GM23338 (cell line): ENCODE measurements at regions not wholly inside any gene's neighbourhood (a gene's known extent, or its start where the extent isn't known, plus 50 kb on each side); places are given as distances from the start of the nearest gene placed in this dataset.

ENCODE experiments used
- ATAC-seq: fragments of 200-7000 bp; cut with Tn5 transposase; 3 replicates; pipeline ENCODE4 v1.9.1; 2020
- DNase-seq: peaks from one replicate; pipeline ENCODE4 v3.0.0-alpha.2; 2015; ENCODE audit warnings: low spot score
- H2AFZ ChIP-seq: fragments of 200-600 bp; sonication (generic); 2 replicates; pipeline ENCODE4 v1.8.0; 2016; ENCODE audit warnings: antibody characterized with exemption, mild to moderate bottlenecking, moderate library complexity
- H3F3A ChIP-seq: fragments of 200-600 bp; sonication (generic); replicated peaks from 2 replicates; pipeline ENCODE4 v1.8.0; 2017; ENCODE audit warnings: antibody characterized with exemption, mixed run types, low read depth
- H3K27ac ChIP-seq: fragments of 200-600 bp; sonication (generic); 2 replicates; pipeline ENCODE4 v1.6.1; 2016; ENCODE audit warnings: low read depth
- H3K27me3 ChIP-seq: fragments of 200-600 bp; sonication (generic); 2 replicates; pipeline ENCODE4 v1.8.0; 2016; ENCODE audit warnings: mild to moderate bottlenecking, mixed run types, moderate library complexity; ENCODE audit not compliant: insufficient read depth
- H3K36me3 ChIP-seq: fragments of 200-600 bp; sonication (generic); 2 replicates; pipeline ENCODE4 v1.8.0; 2016; ENCODE audit warnings: mild to moderate bottlenecking; ENCODE audit not compliant: insufficient read depth
- H3K4me1 ChIP-seq: fragments of 200-600 bp; sonication (generic); 2 replicates; pipeline ENCODE4 v1.8.0; 2016; ENCODE audit warnings: mild to moderate bottlenecking, moderate library complexity; ENCODE audit not compliant: insufficient read depth
- H3K4me2 ChIP-seq: fragments of 200-600 bp; sonication (generic); 2 replicates; pipeline ENCODE4 v1.7.1; 2017; ENCODE audit warnings: mixed run types
- H3K4me3 ChIP-seq: fragments of 200-600 bp; sonication (generic); 2 replicates; pipeline ENCODE4 v1.6.1; 2016; ENCODE audit warnings: mixed run types
- H3K79me2 ChIP-seq: fragments of 200-600 bp; sonication (generic); replicated peaks from 2 replicates; pipeline ENCODE4 v1.8.0; 2017; ENCODE audit warnings: mild to moderate bottlenecking; ENCODE audit not compliant: insufficient read depth
- H3K9me2 ChIP-seq: fragments of 200-600 bp; sonication (generic); 2 replicates; pipeline ENCODE4 v1.8.0; 2017; ENCODE audit not compliant: insufficient read depth
- H4K20me1 ChIP-seq: fragments of 200-600 bp; sonication (generic); replicated peaks from 2 replicates; pipeline ENCODE4 v1.8.0; 2017; ENCODE audit warnings: mild to moderate bottlenecking; ENCODE audit not compliant: insufficient read depth
- H3K27ac Mint-ChIP-seq: 2 replicates; pipeline ENCODE4 v1.8.0; 2020; ENCODE audit warnings: inconsistent platforms, mild to moderate bottlenecking, moderate library complexity, mixed read lengths
- H3K27me3 Mint-ChIP-seq: 3 replicates; pipeline ENCODE4 v1.8.0; 2022; ENCODE audit warnings: low read depth, mild to moderate bottlenecking, moderate library complexity, mixed read lengths, inconsistent platforms; ENCODE audit not compliant: insufficient read depth, poor library complexity
- H3K36me3 Mint-ChIP-seq: 3 replicates; pipeline ENCODE4 v1.8.0; 2021; ENCODE audit warnings: low read depth, mild to moderate bottlenecking, inconsistent platforms, moderate library complexity, mixed read lengths
- H3K4me1 Mint-ChIP-seq: 3 replicates; pipeline ENCODE4 v1.8.0; 2020; ENCODE audit warnings: mild to moderate bottlenecking, inconsistent platforms, mixed read lengths
- H3K4me3 Mint-ChIP-seq: 3 replicates; pipeline ENCODE4 v1.8.0; 2021; ENCODE audit warnings: moderate library complexity, mild to moderate bottlenecking, inconsistent platforms, mixed read lengths
- H3K9me3 Mint-ChIP-seq: 3 replicates; pipeline ENCODE4 v1.8.0; 2020; ENCODE audit warnings: moderate library complexity, mild to moderate bottlenecking, inconsistent platforms, mixed read lengths
- CREB1 ChIP-seq: fragments of 250-450 bp; sonication (Bioruptor Pico); IDR thresholded peaks from 2 replicates; pipeline ENCODE4 v1.5.0; 2020; ENCODE audit warnings: low read depth, mild to moderate bottlenecking, moderate library complexity
- CTCF ChIP-seq, 2 experiments: fragments of 200-600 bp in 1 of 2; sonication (generic) in 1 of 2; conservative IDR thresholded peaks; 2 replicates each; pipeline versions ENCODE4 v1.5.1 to v1.6.1; 2016 to 2017; ENCODE audit warnings: antibody characterized with exemption in 2 of 2, low read depth in 2 of 2, mild to moderate bottlenecking in 2 of 2, moderate library complexity in 1 of 2
- EZH2 ChIP-seq: fragments of 200-600 bp; sonication (generic); IDR thresholded peaks from one replicate; pipeline ENCODE4 v1.8.0; 2017; ENCODE audit warnings: antibody characterized with exemption, mild to moderate bottlenecking, low read depth; ENCODE audit not compliant: unreplicated experiment
- JUNB ChIP-seq: IDR thresholded peaks from one replicate; pipeline ENCODE4 v1.6.1; 2016; ENCODE audit warnings: antibody characterized with exemption; ENCODE audit not compliant: unreplicated experiment
- NANOG ChIP-seq: IDR thresholded peaks from 2 replicates; pipeline ENCODE4 v1.6.1; 2016; ENCODE audit warnings: antibody characterized with exemption, borderline replicate concordance
- POLR2AphosphoS5 ChIP-seq: IDR thresholded peaks from 2 replicates; pipeline ENCODE4 v1.6.1; 2016; ENCODE audit warnings: antibody characterized with exemption, low read depth
- REST ChIP-seq: IDR thresholded peaks from one replicate; pipeline ENCODE4 v1.6.1; 2018; ENCODE audit warnings: antibody characterized with exemption; ENCODE audit not compliant: unreplicated experiment
- STAT1 ChIP-seq: IDR thresholded peaks from one replicate; pipeline ENCODE4 v1.6.1; 2016; ENCODE audit warnings: antibody characterized with exemption; ENCODE audit not compliant: unreplicated experiment
- ZNF331 ChIP-seq: fragments of 250-450 bp; sonication (Bioruptor Pico); IDR thresholded peaks from 2 replicates; pipeline ENCODE4 v1.5.0; 2020; ENCODE audit warnings: low read depth, mild to moderate bottlenecking, moderate library complexity
- ZNF462 ChIP-seq: fragments of 250-450 bp; sonication (Bioruptor Pico); IDR thresholded peaks from 2 replicates; pipeline ENCODE4 v1.5.0; 2020; ENCODE audit warnings: mild to moderate bottlenecking, moderate library complexity

- H3K4me2 ChIP-seq: no peak overlapping the region
- Mint-ChIP-seq H3K27ac (no peak overlapping the region), H3K4me1 (no peaks in the 10 kb centered on the region), H3K9me3 (peaks cover 39% of the 10 kb centered on the region), H3K36me3 (peaks cover 10% of the 10 kb centered on the region; the same call in 2 of the 3 replicates), H3K4me3 (no peak overlapping the region), H3K27me3 (no peaks in the 10 kb centered on the region)
- H3K27me3 ChIP-seq: no peaks in the 10 kb centered on the region
- no peaks in the 10 kb centered on the region for H3K79me2 ChIP-seq
- H3F3A ChIP-seq: no peaks in the 10 kb centered on the region
- DNase-seq (no peak), ATAC-seq (no peak)
- no peaks in the 10 kb centered on the region for H4K20me1 ChIP-seq
- no peaks in the 10 kb centered on the region for H3K4me1 ChIP-seq
- TF ChIP-seq JUNB (no peak), STAT1 (no peak), EZH2 (no peak), ZNF331 (CRISPR knock-in tag) (no peak), CREB1 (no peak)
- no peak overlapping the region for H3K4me3 ChIP-seq
- no peak overlapping the region for H3K27ac ChIP-seq
- no peak overlapping the region for H2AFZ ChIP-seq
- H3K9me2 ChIP-seq: 0 out of 2 replicates have a peak, but pooled peaks cover under 1% of the 10 kb centered on the region
- H3K36me3 ChIP-seq: no peaks in the 10 kb centered on the region; the same call in 1 of the 2 replicates
Observed at GRCh38 chr18:22663378-22663777, 245.7 kb upstream of the CTAGE1 start.

DNA sequence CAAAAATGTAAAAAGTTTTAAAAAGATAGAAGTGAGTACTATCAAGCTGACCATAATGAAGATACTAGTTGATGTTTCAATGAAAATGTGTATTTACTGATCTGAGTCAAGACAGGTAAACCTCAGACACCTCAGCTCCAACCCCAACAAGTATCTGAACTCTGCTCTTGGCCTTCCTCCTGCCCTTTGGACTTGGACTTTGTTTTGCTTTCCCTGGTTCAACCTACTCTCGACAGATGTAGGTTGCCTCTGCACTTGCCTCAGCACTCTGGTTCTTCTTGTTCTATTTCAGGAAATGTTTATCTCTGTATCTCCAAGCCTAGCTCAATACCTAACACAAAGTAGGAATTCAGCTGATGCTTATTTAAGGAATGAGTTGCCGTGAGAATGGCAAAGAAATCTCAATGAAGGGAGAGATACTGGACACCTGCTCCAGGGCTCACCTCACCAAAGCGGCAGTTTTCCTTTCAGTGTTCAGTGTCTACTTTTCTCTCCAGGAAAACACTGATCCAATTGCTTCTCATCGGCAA lies 248.8 kb upstream of the CTAGE1 start:
- Histone ChIP-seq H3K27ac (no peak overlapping the region), H3K4me1 (no peaks in the 10 kb centered on the region), H3K27me3 (no peaks in the 10 kb centered on the region), H4K20me1 (no peaks in the 10 kb centered on the region), H3K36me3 (no peaks in the 10 kb centered on the region), H3K79me2 (no peaks in the 10 kb centered on the region), H3F3A (no peaks in the 10 kb centered on the region), H3K9me2 (no peaks in the 10 kb centered on the region), H3K4me2 (no peak overlapping the region), H3K4me3 (no peak overlapping the region), H2AFZ (no peak overlapping the region)
- peaks cover 28% of the 10 kb centered on the region for H3K9me3 Mint-ChIP-seq
- peaks cover 2% of the 10 kb centered on the region for H3K27me3 Mint-ChIP-seq
- H3K4me3 Mint-ChIP-seq: no peak overlapping the region
- peaks cover 10% of the 10 kb centered on the region; the same call in 2 of the 3 replicates for H3K36me3 Mint-ChIP-seq
- H3K27ac Mint-ChIP-seq: no peak overlapping the region
- ATAC-seq (no peak), DNase-seq (no peak)
- H3K4me1 Mint-ChIP-seq: no peaks in the 10 kb centered on the region
- TF ChIP-seq ZNF462 (CRISPR knock-in tag): no peak
- TF ChIP-seq POLR2AphosphoS5: no peak
- TF ChIP-seq CREB1: no peak
- TF ChIP-seq STAT1: no peak
- TF ChIP-seq CTCF (conservative IDR thresholded peaks at IDR 0.05; ENCODE audit: low read depth in 2 of 2): no peak
- TF ChIP-seq JUNB: no peak
- no peak for TF ChIP-seq REST
- no peak for TF ChIP-seq NANOG
- no peak for TF ChIP-seq ZNF331 (CRISPR knock-in tag)
